Thoracic aorta (tissue), 2 donors: ENCODE measurements at regions not wholly inside any gene's neighbourhood (a gene's known extent, or its start where the extent isn't known, plus 50 kb on each side); places are given as distances from the start of the nearest gene placed in this dataset.

Experiments
- ATAC-seq: fragments of 150-250 bp; one replicate; pipeline ENCODE4 v1.8.0; 2017; ENCODE audit warnings: low read depth; ENCODE audit not compliant: insufficient number of reproducible peaks, low FRiP score
- DNase-seq: peaks from one replicate; pipeline ENCODE4 v3.0.0-alpha.2; 2020; ENCODE audit warnings: low spot score
- H3K27ac ChIP-seq, 2 donors: fragments of 200-600 bp; sonication (generic); 1 replicate in 1 of 2; 2 replicates in 1 of 2; pipeline ENCODE4 v1.5.1; 2016; ENCODE audit warnings: mild to moderate bottlenecking in 2 of 2, moderate library complexity in 2 of 2
- H3K27me3 ChIP-seq: fragments of 200-600 bp; sonication (generic); replicated peaks from 2 replicates; pipeline ENCODE4 v1.6.0; 2016; ENCODE audit warnings: mild to moderate bottlenecking; ENCODE audit not compliant: insufficient read depth
- H3K36me3 ChIP-seq: fragments of 200-600 bp; sonication (generic); one replicate; pipeline ENCODE4 v1.5.1; 2016
- H3K4me1 ChIP-seq, 2 donors: fragments of 200-600 bp; sonication (generic); 1 replicate in 1 of 2; 2 replicates in 1 of 2; pipeline versions ENCODE4 v1.5.1 to v1.6.0; 2016; ENCODE audit warnings: low read depth in 2 of 2, mild to moderate bottlenecking in 1 of 2; ENCODE audit not compliant: control insufficient read depth in 1 of 2
- H3K4me3 ChIP-seq: fragments of 200-600 bp; sonication (generic); 2 replicates; pipeline ENCODE4 v1.5.1; 2016; ENCODE audit warnings: mild to moderate bottlenecking
- H3K9me3 ChIP-seq: fragments of 200-600 bp; sonication (generic); 2 replicates; pipeline ENCODE4 v1.5.1; 2016
- TF ChIP-seq, protein P1 (sequence below): fragments of 200-600 bp; sonication (generic); IDR thresholded peaks from one replicate; pipeline ENCODE4 v1.5.1; 2019; ENCODE audit warnings: antibody characterized with exemption

GRCh38 chr16:73457851-73458250, 409.9 kb upstream of the ZFHX3 start:
- H3K4me1 ChIP-seq: no peaks in the 10 kb centered on the region
- no peak for ATAC-seq
- no peaks in the 10 kb centered on the region for H3K9me3 ChIP-seq
- H3K27me3 ChIP-seq: no peaks in the 10 kb centered on the region
- no peaks in the 10 kb centered on the region for H3K36me3 ChIP-seq
- H3K4me3 ChIP-seq: no peak overlapping the region
- H3K27ac ChIP-seq: no peak overlapping the region
- DNase-seq: no peak
- TF ChIP-seq, protein P1, sequence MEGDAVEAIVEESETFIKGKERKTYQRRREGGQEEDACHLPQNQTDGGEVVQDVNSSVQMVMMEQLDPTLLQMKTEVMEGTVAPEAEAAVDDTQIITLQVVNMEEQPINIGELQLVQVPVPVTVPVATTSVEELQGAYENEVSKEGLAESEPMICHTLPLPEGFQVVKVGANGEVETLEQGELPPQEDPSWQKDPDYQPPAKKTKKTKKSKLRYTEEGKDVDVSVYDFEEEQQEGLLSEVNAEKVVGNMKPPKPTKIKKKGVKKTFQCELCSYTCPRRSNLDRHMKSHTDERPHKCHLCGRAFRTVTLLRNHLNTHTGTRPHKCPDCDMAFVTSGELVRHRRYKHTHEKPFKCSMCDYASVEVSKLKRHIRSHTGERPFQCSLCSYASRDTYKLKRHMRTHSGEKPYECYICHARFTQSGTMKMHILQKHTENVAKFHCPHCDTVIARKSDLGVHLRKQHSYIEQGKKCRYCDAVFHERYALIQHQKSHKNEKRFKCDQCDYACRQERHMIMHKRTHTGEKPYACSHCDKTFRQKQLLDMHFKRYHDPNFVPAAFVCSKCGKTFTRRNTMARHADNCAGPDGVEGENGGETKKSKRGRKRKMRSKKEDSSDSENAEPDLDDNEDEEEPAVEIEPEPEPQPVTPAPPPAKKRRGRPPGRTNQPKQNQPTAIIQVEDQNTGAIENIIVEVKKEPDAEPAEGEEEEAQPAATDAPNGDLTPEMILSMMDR: no peak

DNA sequence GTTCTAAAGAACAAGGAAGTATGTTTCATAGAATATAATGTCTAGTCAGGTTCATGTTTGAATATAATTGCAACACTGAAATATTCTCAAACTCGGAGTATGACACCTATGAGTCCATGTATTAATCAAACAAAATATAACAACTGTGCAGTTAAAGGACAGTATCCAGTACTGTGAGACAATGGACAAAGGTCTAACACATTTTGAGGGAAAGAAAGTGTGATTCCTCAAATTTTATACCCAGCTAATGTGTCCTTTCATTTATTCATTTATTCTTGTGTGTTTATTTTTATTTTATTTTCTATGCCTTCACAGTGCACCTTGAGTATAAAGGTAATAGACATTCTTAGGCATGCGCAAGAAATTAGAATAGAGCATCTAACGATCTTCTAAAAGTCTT, 401.0 kb upstream of the ZFHX3 start:
- DNase-seq (no peak), ATAC-seq (no peak)
- Histone ChIP-seq H3K9me3 (peaks cover 16% of the 10 kb centered on the region), H3K4me1 (no peaks in the 10 kb centered on the region), H3K27ac (no peak overlapping the region), H3K36me3 (no peaks in the 10 kb centered on the region), H3K27me3 (no peaks in the 10 kb centered on the region), H3K4me3 (no peak overlapping the region)
- TF ChIP-seq, protein P1: no peak

- Histone ChIP-seq H3K27ac (no peak overlapping the region), H3K27me3 (no peaks in the 10 kb centered on the region), H3K4me1 (no peaks in the 10 kb centered on the region), H3K9me3 (peaks cover 16% of the 10 kb centered on the region), H3K36me3 (no peaks in the 10 kb centered on the region), H3K4me3 (no peak overlapping the region)
- TF ChIP-seq, protein P1: no peak
- ATAC-seq (no peak), DNase-seq (no peak)
These were observed 399.9 kb upstream of the ZFHX3 start for GRCh38 chr16:73447846-73448245.

GRCh38 chr16:73434621-73435020, 386.7 kb upstream of the ZFHX3 start:
- ATAC-seq (no peak), DNase-seq (no peak)
- Histone ChIP-seq H3K27ac (no peak overlapping the region), H3K9me3 (no peaks in the 10 kb centered on the region), H3K4me1 (no peaks in the 10 kb centered on the region), H3K27me3 (no peaks in the 10 kb centered on the region), H3K36me3 (no peaks in the 10 kb centered on the region), H3K4me3 (no peak overlapping the region)
- TF ChIP-seq, protein P1: no peak

- Histone ChIP-seq H3K9me3 (no peaks in the 10 kb centered on the region), H3K27ac (no peak overlapping the region), H3K36me3 (no peaks in the 10 kb centered on the region), H3K4me1 (no peaks in the 10 kb centered on the region), H3K27me3 (no peaks in the 10 kb centered on the region), H3K4me3 (no peak overlapping the region)
- TF ChIP-seq, protein P1: no peak
- no peak for DNase-seq
- ATAC-seq: no peak
These were observed 385.9 kb upstream of the ZFHX3 start for GRCh38 chr16:73433731-73434307.
